OCI-LY7 (cell line): ENCODE measurements at regions not wholly inside any gene's neighbourhood (a gene's known extent, or its start where the extent isn't known, plus 50 kb on each side); places are given as distances from the start of the nearest gene placed in this dataset.

Source experiments
- BruUV-seq: library from RNA; stranded (reverse); fragments of 400-500 nt; replicated peaks from 2 replicates; lab custom pipeline; 2021; lab: Mats Ljungman, UMichigan
- CTCF ChIA-PET: fragments of 300-600 bp; sonication (Branson Sonifier 250); formaldehyde crosslinking; loops from one replicate; lab custom pipeline; 2022; ENCODE audit warnings: antibody characterized with exemption; ENCODE audit not compliant: unreplicated experiment; lab: Charles Lee
- POLR2A ChIA-PET: fragments of 300-600 bp; sonication (Branson Sonifier 250); formaldehyde crosslinking; loops from one replicate; lab custom pipeline; 2022; ENCODE audit warnings: antibody characterized with exemption; lab: Charles Lee
- DNase-seq: peaks from one replicate; pipeline ENCODE4 v3.0.0-alpha.2; 2015; ENCODE audit warnings: low spot score
- H2AFZ ChIP-seq: fragments of 200-600 bp; sonication (generic), shearing (Covaris generic); 2 replicates; pipeline ENCODE4 v1.6.1; 2014; ENCODE audit warnings: mild to moderate bottlenecking, antibody characterized with exemption, low read length, moderate library complexity
- H3K27ac ChIP-seq: fragments of 200-600 bp; sonication (generic); 2 replicates; pipeline ENCODE4 v1.5.1; 2014; ENCODE audit warnings: mixed run types, low read depth, mild to moderate bottlenecking, moderate library complexity, low read length, inconsistent platforms; ENCODE audit not compliant: poor library complexity, severe bottlenecking
- H3K36me3 ChIP-seq: fragments of 200-600 bp; sonication (generic); 2 replicates; pipeline ENCODE4 v1.6.1; 2014; ENCODE audit warnings: mild to moderate bottlenecking, antibody characterized with exemption, low read length, moderate library complexity, mixed read lengths; ENCODE audit not compliant: insufficient read depth
- H3K4me1 ChIP-seq: fragments of 200-600 bp; sonication (generic); 2 replicates; pipeline ENCODE4 v1.5.1; 2014; ENCODE audit warnings: mild to moderate bottlenecking, low read length; ENCODE audit not compliant: insufficient read depth, poor library complexity, severe bottlenecking
- H3K4me2 ChIP-seq: fragments of 200-600 bp; sonication (generic); 2 replicates; pipeline ENCODE4 v1.6.1; 2014; ENCODE audit warnings: mild to moderate bottlenecking, low read length
- H3K4me3 ChIP-seq: fragments of 200-600 bp; sonication (generic); 2 replicates; pipeline ENCODE4 v1.5.1; 2014; ENCODE audit warnings: mild to moderate bottlenecking, low read depth, low read length; ENCODE audit not compliant: poor library complexity, severe bottlenecking
- H3K79me2 ChIP-seq: fragments of 200-600 bp; sonication (generic); 2 replicates; pipeline ENCODE4 v1.6.1; 2016; ENCODE audit warnings: low read depth, mild to moderate bottlenecking, low read length, moderate library complexity, mixed read lengths; ENCODE audit not compliant: insufficient read depth
- H3K9me2 ChIP-seq: fragments of 200-600 bp; sonication (generic); 2 replicates; pipeline ENCODE4 v1.6.1; 2016; ENCODE audit warnings: mild to moderate bottlenecking, low read length, mixed read lengths; ENCODE audit not compliant: insufficient read depth
- H3K9me3 ChIP-seq: fragments of 200-600 bp; sonication (generic); 2 replicates; pipeline ENCODE4 v1.6.1; 2014; ENCODE audit warnings: mild to moderate bottlenecking, mixed run types, low read length, mixed read lengths
- H4K20me1 ChIP-seq: fragments of 200-600 bp; sonication (generic); 2 replicates; pipeline ENCODE4 v1.6.1; 2014; ENCODE audit warnings: mild to moderate bottlenecking, antibody characterized with exemption, low read length, moderate library complexity, mixed read lengths; ENCODE audit not compliant: insufficient read depth
- CTCF ChIP-seq: fragments of 200-600 bp; sonication (generic); conservative IDR thresholded peaks from 2 replicates; pipeline ENCODE4 v1.5.1; 2014; ENCODE audit warnings: mild to moderate bottlenecking, antibody characterized with exemption, low read length, moderate library complexity, mixed read lengths
- EZH2phosphoT487 ChIP-seq: fragments of 200-600 bp; sonication (generic); IDR thresholded peaks from 2 replicates; pipeline ENCODE4 v1.6.1; 2018; ENCODE audit warnings: low read depth, borderline replicate concordance, mild to moderate bottlenecking, mixed run types, antibody characterized with exemption, low read length, moderate library complexity, mixed read lengths
- intact Hi-C: fragments of 100-400 bp; cut with micrococcal nuclease; formaldehyde crosslinking; loops from one replicate; pipeline ENCODE4 v1.10.0; 2022; ENCODE audit not compliant: unreplicated experiment

DNA sequence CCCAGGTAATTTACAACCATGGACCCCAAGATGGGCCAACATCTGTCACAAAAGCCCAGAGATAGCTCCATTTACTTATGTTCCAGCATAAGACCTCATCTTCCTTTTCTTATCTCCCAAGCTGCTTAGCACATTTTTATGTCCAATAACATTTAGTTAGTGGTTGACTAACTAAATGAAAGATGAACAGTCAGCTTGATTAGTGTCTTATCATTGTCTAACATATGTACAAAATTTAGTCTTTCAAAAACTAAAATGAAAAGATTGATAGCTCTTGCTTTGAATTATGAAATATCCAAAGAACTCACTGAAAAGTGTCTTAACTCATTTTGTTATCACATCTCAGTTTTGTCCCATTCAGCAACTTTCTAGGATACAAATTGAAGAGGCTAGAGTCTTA is 163.1 kb upstream of the EGLN3 start:
- H3K4me2 ChIP-seq: no peak overlapping the region
- no peak overlapping the region for H3K4me3 ChIP-seq
- intact Hi-C loops: no loop called here
- no peak for DNase-seq
- no peaks in the 10 kb centered on the region for H3K4me1 ChIP-seq
- no TSS peak for BruUV-seq
- no peaks in the 10 kb centered on the region for H3K79me2 ChIP-seq
- no peak overlapping the region for H2AFZ ChIP-seq
- H3K9me3 ChIP-seq: no peaks in the 10 kb centered on the region
- H3K9me2 ChIP-seq: no peaks in the 10 kb centered on the region
- no peaks in the 10 kb centered on the region for H3K36me3 ChIP-seq
- TF ChIP-seq EZH2phosphoT487 (no peak), CTCF (no peak)
- no peak overlapping the region for H3K27ac ChIP-seq
- POLR2A ChIA-PET: interaction anchor here (1.0 kb wide), 1 partner anchor 112 kb away, joined by 3 read pairs; no protein-coding TSS in a partner anchor
- CTCF ChIA-PET: no interaction called here
- no peaks in the 10 kb centered on the region for H4K20me1 ChIP-seq

DNA sequence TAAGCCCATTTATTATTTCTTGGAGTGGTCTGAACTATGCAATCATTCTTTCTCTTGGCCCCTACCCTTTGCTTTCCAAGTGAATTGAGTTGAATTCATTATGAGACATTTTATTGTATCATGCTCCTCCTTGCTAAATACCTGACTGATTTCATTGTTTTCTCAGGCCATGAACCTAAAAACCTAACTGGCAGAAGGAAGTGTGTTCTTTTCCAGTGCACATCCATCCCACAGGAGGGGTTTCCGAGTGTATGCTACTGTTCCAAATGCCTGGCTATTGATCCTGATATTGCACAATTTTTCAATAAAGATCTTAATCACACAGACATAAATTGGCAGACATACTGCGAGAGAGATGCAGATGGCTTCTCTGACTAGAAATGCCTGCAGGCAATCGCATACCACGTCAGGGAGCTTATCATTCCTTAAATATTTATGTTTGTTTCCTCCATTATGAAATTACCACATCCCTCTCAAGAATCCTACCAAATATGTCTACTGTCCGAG is 162.2 kb upstream of the EGLN3 start:
- ChIA-PET POLR2A (interaction anchor here (1.0 to 1.2 kb wide), 2 partner anchors 12 to 14 kb away, joined by 3 read pairs; no protein-coding TSS in a partner anchor), CTCF (no interaction called here)
- Histone ChIP-seq H4K20me1 (no peaks in the 10 kb centered on the region), H3K4me1 (no peaks in the 10 kb centered on the region), H3K4me2 (no peak overlapping the region), H3K79me2 (no peaks in the 10 kb centered on the region), H3K4me3 (no peak overlapping the region), H3K9me3 (no peaks in the 10 kb centered on the region), H3K36me3 (no peaks in the 10 kb centered on the region), H3K27ac (no peak overlapping the region), H2AFZ (no peak overlapping the region), H3K9me2 (no peaks in the 10 kb centered on the region)
- TF ChIP-seq CTCF: no peak
- no peak for TF ChIP-seq EZH2phosphoT487
- intact Hi-C loops: no loop called here
- no peak for DNase-seq
- BruUV-seq: no TSS peak

- no TSS peak for BruUV-seq
- Histone ChIP-seq H3K9me3 (no peaks in the 10 kb centered on the region), H3K9me2 (no peaks in the 10 kb centered on the region), H3K27ac (no peak overlapping the region), H3K79me2 (no peaks in the 10 kb centered on the region), H3K4me3 (no peak overlapping the region), H3K36me3 (no peaks in the 10 kb centered on the region), H3K4me1 (no peaks in the 10 kb centered on the region), H4K20me1 (no peaks in the 10 kb centered on the region), H2AFZ (no peak overlapping the region), H3K4me2 (no peak overlapping the region)
- DNase-seq: no peak
- POLR2A ChIA-PET: interaction anchor here (0.6 kb wide), 1 partner anchor 269 kb away, joined by 3 read pairs; no protein-coding TSS in a partner anchor
- TF ChIP-seq EZH2phosphoT487 (no peak), CTCF (no peak)
- intact Hi-C loops: no loop called here
- CTCF ChIA-PET: no interaction called here
Observed at GRCh38 chr14:34111953-34112352, 161.1 kb upstream of the EGLN3 start.
